HG02973 (cell line): ENCODE measurements at regions not wholly inside any gene's neighbourhood (a gene's known extent, or its start where the extent isn't known, plus 50 kb on each side); places are given as distances from the start of the nearest gene placed in this dataset.

Source experiments
- ATAC-seq: cut with Tn5 transposase; IDR thresholded peaks from one replicate; pipeline ENCODE4 v1.9.1; 2021; ENCODE audit warnings: moderate library complexity; ENCODE audit not compliant: unreplicated experiment

GRCh38 chr2:193743089-193743488, 1548.4 kb upstream of the TMEFF2 start:
- no peak for ATAC-seq

- ATAC-seq = no peak
These were observed 1544.2 kb upstream of the TMEFF2 start for GRCh38 chr2:193738892-193739291.

GRCh38 chr2:193712912-193713311, 1518.2 kb upstream of the TMEFF2 start:
- ATAC-seq = no peak

- ATAC-seq = no peak
These were observed 1508.7 kb upstream of the TMEFF2 start for GRCh38 chr2:193703411-193703810.

GRCh38 chr2:193701484-193701883, 1506.8 kb upstream of the TMEFF2 start:
- ATAC-seq = no peak

GRCh38 chr2:193695367-193695766, 1500.6 kb upstream of the TMEFF2 start:
- no peak for ATAC-seq

GRCh38 chr2:193693758-193694157, 1499.0 kb upstream of the TMEFF2 start:
- ATAC-seq = no peak

- no peak for ATAC-seq
These were observed 1495.8 kb upstream of the TMEFF2 start for GRCh38 chr2:193690572-193690971.

- no peak for ATAC-seq
These were observed 1492.5 kb upstream of the TMEFF2 start for GRCh38 chr2:193687195-193687594.

- ATAC-seq = no peak
These were observed 1485.1 kb upstream of the TMEFF2 start for GRCh38 chr2:193679847-193680246.

GRCh38 chr2:193670478-193670877, 1475.7 kb upstream of the TMEFF2 start:
- no peak for ATAC-seq

- ATAC-seq = no peak
These were observed 1474.0 kb upstream of the TMEFF2 start for GRCh38 chr2:193668557-193669323.

GRCh38 chr2:193627927-193628272, 1433.2 kb upstream of the TMEFF2 start:
- no peak for ATAC-seq

GRCh38 chr2:193627187-193627926, 1432.6 kb upstream of the TMEFF2 start:
- ATAC-seq = no peak

- ATAC-seq = no peak
These were observed 1413.7 kb upstream of the TMEFF2 start for GRCh38 chr2:193608451-193608850.

GRCh38 chr2:193590831-193591230, 1396.1 kb upstream of the TMEFF2 start:
- ATAC-seq = no peak

- ATAC-seq = peak; percentile 93
These were observed 1389.8 kb upstream of the TMEFF2 start for GRCh38 chr2:193584522-193584938.

GRCh38 chr2:193583638-193584400, 1389.1 kb upstream of the TMEFF2 start:
- ATAC-seq = no peak

- no peak for ATAC-seq
These were observed 1387.1 kb upstream of the TMEFF2 start for GRCh38 chr2:193581807-193582206.

- no peak for ATAC-seq
These were observed 1385.6 kb upstream of the TMEFF2 start for GRCh38 chr2:193580176-193580950.

- no peak for ATAC-seq
These were observed 1372.2 kb upstream of the TMEFF2 start for GRCh38 chr2:193566886-193567285.
